ENCODE measurements at regions not wholly inside any gene's neighbourhood (a gene's known extent, or its start where the extent isn't known, plus 50 kb on each side); places are given as distances from the start of the nearest gene placed in this dataset.

DNA sequence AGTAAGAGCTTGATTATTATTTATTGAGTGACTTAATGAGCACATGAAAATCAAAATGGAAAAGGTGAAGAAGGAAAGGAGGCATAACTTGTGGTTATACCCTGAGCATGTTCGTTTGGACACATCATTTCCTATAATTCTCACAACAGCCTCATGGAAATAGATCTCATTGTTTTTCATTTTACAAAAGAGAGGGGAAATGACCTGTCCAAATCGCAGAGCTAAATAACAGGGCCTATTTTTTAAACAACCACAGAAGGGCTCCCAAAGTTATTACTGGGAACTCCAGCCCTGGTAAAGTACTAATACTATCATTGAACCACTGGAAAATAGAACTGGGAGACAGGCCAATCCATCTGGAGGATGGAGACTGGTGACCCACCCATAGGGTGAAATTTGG, 317.7 kb upstream of the C16orf82 start:
- TF ChIP-seq EZH2 (IDR thresholded peaks at IDR 0.05; ENCODE audit: insufficient read depth, poor library complexity, severe bottlenecking) = no peak
- no peak for TF ChIP-seq EZH2phosphoT487 (IDR thresholded peaks at IDR 0.05; ENCODE audit: insufficient read depth, low read depth)
